HFF-Myc (cell line): ENCODE measurements at regions not wholly inside any gene's neighbourhood (a gene's known extent, or its start where the extent isn't known, plus 50 kb on each side); places are given as distances from the start of the nearest gene placed in this dataset.

Source experiments
- DNase-seq: peaks from one replicate; pipeline ENCODE4 v3.0.0-alpha.2; 2011; ENCODE audit warnings: low read depth; ENCODE audit errors: extremely low read depth
- H3K4me3 ChIP-seq: replicated peaks from 2 replicates; pipeline ENCODE4 v1.5.1; 2011; ENCODE audit warnings: low read depth, mild to moderate bottlenecking, control low read depth, low read length
- CTCF ChIP-seq: IDR thresholded peaks from 2 replicates; pipeline ENCODE4 v1.5.1; 2012; ENCODE audit warnings: mild to moderate bottlenecking, low read depth, low read length, control low read depth; ENCODE audit errors: missing control alignments

GRCh38 chr5:155936520-155937406 is 390.2 kb upstream of the SGCD start:
- TF ChIP-seq CTCF, result no peak
- no peak overlapping the region for H3K4me3 ChIP-seq
- DNase-seq, result no peak

GRCh38 chr5:155938051-155938450 is 388.9 kb upstream of the SGCD start:
- H3K4me3 ChIP-seq, result no peak overlapping the region
- TF ChIP-seq CTCF, result no peak
- no peak for DNase-seq

- TF ChIP-seq CTCF, result no peak
- no peak for DNase-seq
- no peak overlapping the region for H3K4me3 ChIP-seq
Observed at GRCh38 chr5:155941340-155941739, 385.6 kb upstream of the SGCD start.

- no peak overlapping the region for H3K4me3 ChIP-seq
- peak; percentile 76 for TF ChIP-seq CTCF
- peak; percentile 15 for DNase-seq
Observed at GRCh38 chr5:155943516-155944407, 383.2 kb upstream of the SGCD start.

- no peak for DNase-seq
- no peak for TF ChIP-seq CTCF
- no peak overlapping the region for H3K4me3 ChIP-seq
Observed at GRCh38 chr5:155947394-155948062, 379.4 kb upstream of the SGCD start.

GRCh38 chr5:155948576-155948975 is 378.4 kb upstream of the SGCD start:
- H3K4me3 ChIP-seq, result no peak overlapping the region
- no peak for TF ChIP-seq CTCF
- no peak for DNase-seq
